Progenitor cell of endocrine pancreas (in vitro differentiated cells): ENCODE measurements at regions not wholly inside any gene's neighbourhood (a gene's known extent, or its start where the extent isn't known, plus 50 kb on each side); places are given as distances from the start of the nearest gene placed in this dataset.

ENCODE experiments used
- DNase-seq: peaks from one replicate; pipeline ENCODE4 v3.0.0; 2021; ENCODE audit warnings: low spot score; ENCODE audit not compliant: unreplicated experiment
- H3K27ac Mint-ChIP-seq: 2 replicates; pipeline ENCODE4 v1.8.0; 2021; ENCODE audit warnings: mild to moderate bottlenecking, moderate library complexity, mixed read lengths
- H3K27me3 Mint-ChIP-seq: 2 replicates; pipeline ENCODE4 v1.8.0; 2021; ENCODE audit warnings: mixed read lengths
- H3K36me3 Mint-ChIP-seq: 2 replicates; pipeline ENCODE4 v1.8.0; 2022; ENCODE audit warnings: mixed read lengths; ENCODE audit not compliant: insufficient read depth
- H3K4me1 Mint-ChIP-seq: 2 replicates; pipeline ENCODE4 v1.8.0; 2021; ENCODE audit warnings: low read depth, mixed read lengths
- H3K4me3 Mint-ChIP-seq: 2 replicates; pipeline ENCODE4 v1.8.0; 2021; ENCODE audit warnings: low read depth, mild to moderate bottlenecking, moderate library complexity, mixed read lengths
- H3K9me3 Mint-ChIP-seq: 2 replicates; pipeline ENCODE4 v1.8.0; 2021; ENCODE audit warnings: low read depth, mixed read lengths
- TF ChIP-seq, protein P1 (sequence below): fragments of 200-600 bp; sonication (generic); IDR thresholded peaks from one replicate; pipeline ENCODE4 v1.5.0; 2021; ENCODE audit warnings: antibody characterized with exemption, mild to moderate bottlenecking; ENCODE audit not compliant: unreplicated experiment

DNA sequence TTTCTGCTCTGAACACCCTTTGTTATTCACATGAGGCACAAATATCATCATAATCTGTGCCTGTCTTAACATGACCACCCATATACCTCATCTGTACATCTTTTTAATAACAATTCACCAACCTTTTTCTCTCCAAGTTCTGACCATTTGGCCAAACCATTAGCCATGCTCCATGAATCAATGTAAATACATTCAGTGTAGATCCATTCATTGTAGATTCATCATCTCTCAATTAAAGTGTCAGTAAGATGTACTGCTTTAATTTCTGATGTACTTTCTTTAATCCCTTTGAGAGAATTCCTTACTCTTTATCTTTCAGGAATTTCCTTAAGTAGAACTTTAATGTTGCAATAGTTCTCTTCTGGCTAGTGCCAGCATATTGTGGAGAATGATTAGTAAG is 126.2 kb upstream of the LRRC7 start:
- Mint-ChIP-seq H3K4me1 (peaks cover 2% of the 10 kb centered on the region), H3K27ac (no peak overlapping the region), H3K36me3 (no peaks in the 10 kb centered on the region), H3K9me3 (peaks cover 6% of the 10 kb centered on the region), H3K4me3 (no peak overlapping the region), H3K27me3 (no peaks in the 10 kb centered on the region)
- no peak for DNase-seq
- TF ChIP-seq, protein P1, sequence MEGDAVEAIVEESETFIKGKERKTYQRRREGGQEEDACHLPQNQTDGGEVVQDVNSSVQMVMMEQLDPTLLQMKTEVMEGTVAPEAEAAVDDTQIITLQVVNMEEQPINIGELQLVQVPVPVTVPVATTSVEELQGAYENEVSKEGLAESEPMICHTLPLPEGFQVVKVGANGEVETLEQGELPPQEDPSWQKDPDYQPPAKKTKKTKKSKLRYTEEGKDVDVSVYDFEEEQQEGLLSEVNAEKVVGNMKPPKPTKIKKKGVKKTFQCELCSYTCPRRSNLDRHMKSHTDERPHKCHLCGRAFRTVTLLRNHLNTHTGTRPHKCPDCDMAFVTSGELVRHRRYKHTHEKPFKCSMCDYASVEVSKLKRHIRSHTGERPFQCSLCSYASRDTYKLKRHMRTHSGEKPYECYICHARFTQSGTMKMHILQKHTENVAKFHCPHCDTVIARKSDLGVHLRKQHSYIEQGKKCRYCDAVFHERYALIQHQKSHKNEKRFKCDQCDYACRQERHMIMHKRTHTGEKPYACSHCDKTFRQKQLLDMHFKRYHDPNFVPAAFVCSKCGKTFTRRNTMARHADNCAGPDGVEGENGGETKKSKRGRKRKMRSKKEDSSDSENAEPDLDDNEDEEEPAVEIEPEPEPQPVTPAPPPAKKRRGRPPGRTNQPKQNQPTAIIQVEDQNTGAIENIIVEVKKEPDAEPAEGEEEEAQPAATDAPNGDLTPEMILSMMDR: no peak

DNA sequence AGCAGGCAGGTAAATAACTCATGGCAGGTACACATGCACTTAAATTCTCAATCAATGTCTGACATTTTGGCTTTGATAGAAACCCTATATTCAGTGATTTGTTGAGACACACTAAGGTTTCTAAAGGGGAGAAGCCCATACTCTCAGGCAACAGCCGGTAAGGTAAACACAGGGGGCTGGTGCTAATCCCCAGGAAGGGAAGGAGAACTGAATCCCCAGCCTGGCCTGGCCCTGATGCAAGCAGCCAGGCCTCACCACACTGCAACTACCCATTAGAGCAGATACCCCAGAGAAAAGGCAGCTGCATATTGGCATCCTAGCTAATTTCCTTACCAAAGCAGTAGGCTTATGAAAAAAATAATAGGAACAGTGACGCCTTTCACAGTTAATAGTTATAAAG is 116.5 kb upstream of the LRRC7 start:
- DNase-seq: no peak
- Mint-ChIP-seq H3K27ac (peak overlapping the region; percentile 62), H3K36me3 (peaks cover 1% of the 10 kb centered on the region), H3K4me1 (no peaks in the 10 kb centered on the region), H3K27me3 (no peaks in the 10 kb centered on the region), H3K4me3 (no peak overlapping the region), H3K9me3 (peaks cover 3% of the 10 kb centered on the region)
- TF ChIP-seq, protein P1: no peak

DNA sequence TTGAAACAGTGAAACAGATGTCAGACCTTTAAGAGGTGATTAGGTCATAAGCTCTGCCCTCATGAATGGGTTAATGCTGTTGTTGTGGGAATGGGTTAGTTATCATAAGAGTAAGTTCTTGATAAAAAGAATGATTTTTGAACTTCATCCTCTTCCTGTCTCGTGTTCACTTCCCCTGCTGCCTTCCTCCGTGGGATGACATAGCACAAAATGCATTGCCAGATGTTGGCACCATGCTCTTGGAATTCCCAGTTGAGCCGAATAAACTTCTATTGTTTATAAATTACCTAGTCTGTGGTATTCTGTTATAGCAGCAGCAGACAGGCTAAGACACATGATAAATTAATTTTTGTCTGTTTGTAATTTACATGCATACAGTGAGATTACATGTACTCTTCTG is 112.0 kb upstream of the LRRC7 start:
- DNase-seq: no peak
- Mint-ChIP-seq H3K36me3 (no peaks in the 10 kb centered on the region), H3K4me1 (no peaks in the 10 kb centered on the region), H3K4me3 (no peak overlapping the region), H3K27ac (no peak overlapping the region), H3K9me3 (no peaks in the 10 kb centered on the region), H3K27me3 (no peaks in the 10 kb centered on the region)
- TF ChIP-seq, protein P1: no peak

DNA sequence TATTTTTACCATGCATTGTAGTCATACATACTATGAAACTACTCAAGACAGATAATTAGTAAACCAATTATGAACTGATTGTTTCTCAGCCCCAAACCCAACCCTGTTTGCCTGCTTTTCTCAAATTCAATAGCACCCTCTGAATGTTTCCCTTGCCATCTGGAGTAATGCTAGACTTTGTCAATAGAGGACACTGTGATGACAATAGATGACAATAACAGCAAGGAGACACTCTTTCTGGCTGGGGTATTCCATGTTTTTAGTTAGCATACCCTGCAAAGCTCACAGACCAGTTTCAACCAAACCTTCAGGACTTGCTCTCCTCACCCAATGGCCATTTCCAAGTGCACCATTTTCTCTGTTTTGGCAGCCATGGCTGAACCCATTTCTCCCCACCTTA is 108.5 kb upstream of the LRRC7 start:
- no peaks in the 10 kb centered on the region for H3K4me1 Mint-ChIP-seq
- H3K27me3 Mint-ChIP-seq: no peaks in the 10 kb centered on the region
- no peaks in the 10 kb centered on the region for H3K9me3 Mint-ChIP-seq
- DNase-seq: no peak
- TF ChIP-seq, protein P1: no peak
- H3K27ac Mint-ChIP-seq: no peak overlapping the region
- H3K4me3 Mint-ChIP-seq: no peak overlapping the region
- H3K36me3 Mint-ChIP-seq: no peaks in the 10 kb centered on the region

DNA sequence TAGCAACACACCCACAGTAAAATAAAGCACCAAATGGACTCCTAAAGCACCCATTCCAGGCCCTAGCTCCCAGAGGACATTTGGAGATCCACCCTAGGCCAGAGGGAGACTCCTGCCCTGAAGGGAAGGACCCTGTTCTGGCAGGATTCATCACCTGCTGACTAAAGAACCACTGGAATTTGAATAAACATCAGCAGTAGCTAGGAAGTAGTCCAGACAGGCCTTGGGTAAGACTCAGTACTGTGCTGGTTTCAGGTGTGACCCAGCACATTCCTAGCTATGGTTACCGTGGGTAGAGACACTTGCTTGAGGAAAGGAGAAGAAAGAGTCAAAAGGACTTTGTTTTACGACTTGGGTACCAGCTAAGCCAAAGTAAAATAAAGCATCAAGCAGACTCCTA is 92.7 kb upstream of the LRRC7 start:
- Mint-ChIP-seq H3K27ac (no peak overlapping the region), H3K27me3 (no peaks in the 10 kb centered on the region), H3K4me1 (peaks cover 1% of the 10 kb centered on the region), H3K36me3 (no peaks in the 10 kb centered on the region), H3K4me3 (no peak overlapping the region), H3K9me3 (peaks cover 3% of the 10 kb centered on the region)
- TF ChIP-seq, protein P1: no peak
- no peak for DNase-seq

DNA sequence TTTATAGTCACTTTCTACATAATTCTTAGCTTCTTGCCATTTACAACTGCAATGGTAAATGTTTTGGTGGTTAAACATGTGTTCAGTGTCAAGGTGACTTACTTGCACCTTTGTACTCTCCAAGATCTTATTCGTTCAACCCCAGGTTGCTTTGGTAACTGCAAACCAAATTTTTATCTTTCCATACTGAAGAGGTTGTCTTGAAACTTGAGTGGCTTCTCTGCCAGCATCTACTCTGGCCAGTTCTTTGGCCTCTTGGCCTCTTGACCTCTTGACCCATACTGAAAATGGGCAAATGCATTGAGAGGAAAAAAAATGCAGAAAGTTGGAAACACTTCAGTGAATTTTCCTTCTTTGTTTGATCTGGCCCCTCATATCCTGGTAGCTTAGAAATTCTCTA is 88.0 kb upstream of the LRRC7 start:
- Mint-ChIP-seq H3K4me3 (no peak overlapping the region), H3K36me3 (no peaks in the 10 kb centered on the region), H3K9me3 (peaks cover 3% of the 10 kb centered on the region), H3K27me3 (no peaks in the 10 kb centered on the region), H3K27ac (no peak overlapping the region), H3K4me1 (peaks cover 4% of the 10 kb centered on the region)
- TF ChIP-seq, protein P1: no peak
- DNase-seq: no peak
